HepG2 (cell line): ENCODE measurements at regions not wholly inside any gene's neighbourhood (a gene's known extent, or its start where the extent isn't known, plus 50 kb on each side); places are given as distances from the start of the nearest gene placed in this dataset.
A peak's percentile ranks its signal among the peaks of the same experiment; 100 is the strongest.

Source experiments
- ATAC-seq: fragments of 200-7000 bp; cut with Tn5 transposase; 3 replicates; pipeline ENCODE4 v1.9.1; 2020; ENCODE audit warnings: mild to moderate bottlenecking, moderate library complexity
- BruUV-seq: library from RNA; stranded (reverse); fragments of 400-500 nt; replicated peaks from 2 replicates; lab custom pipeline; 2021; lab: Mats Ljungman, UMichigan
- CTCF ChIA-PET: fragments of 300-600 bp; formaldehyde crosslinking; extraction: SDS; loops from one replicate; lab custom pipeline; 2021; ENCODE audit warnings: low total read pairs, inconsistent platforms, low intra/inter-chr PET ratio; lab: Yijun Ruan, JAX
- POLR2A ChIA-PET: fragments of 350-600 bp; sonication (Branson Sonifier 250); formaldehyde crosslinking; loops from one replicate; lab custom pipeline; 2020; ENCODE audit warnings: antibody characterized with exemption, inconsistent platforms; lab: Yijun Ruan, JAX
- DNase-seq: peaks from one replicate; pipeline ENCODE4 v3.0.0-alpha.2; 2015; ENCODE audit warnings: low spot score
- FAIRE-seq: peaks from 3 replicates; lab custom pipeline; 2011; peaks lifted over from hg19 to GRCh38; lab: Jason Lieb, UNC
- H2AFZ ChIP-seq: one replicate; pipeline ENCODE4 v1.6.1; 2011; ENCODE audit warnings: low read length, inconsistent platforms
- H3K27ac ChIP-seq: fragments of 300-600 bp; 3 replicates; pipeline ENCODE4 v1.8.0; 2011; ENCODE audit warnings: mixed run types, mild to moderate bottlenecking, mixed read lengths, low read length, inconsistent platforms; ENCODE audit not compliant: insufficient read depth; ENCODE audit errors: extremely low read length
- H3K27me3 ChIP-seq, 2 experiments: fragments of 200-600 bp in 1 of 2; 2 replicates in 1 of 2; 3 replicates in 1 of 2; pipeline versions ENCODE4 v1.6.0 to v1.8.0; 2011; ENCODE audit warnings: low read length in 2 of 2, mild to moderate bottlenecking in 2 of 2, moderate library complexity in 2 of 2, inconsistent platforms in 1 of 2; ENCODE audit not compliant: insufficient read depth in 2 of 2, control insufficient read depth in 1 of 2
- H3K36me3 ChIP-seq, 2 experiments: fragments of 200-600 bp in 1 of 2; replicated peaks in 1 of 2; 2 replicates in 1 of 2; 3 replicates in 1 of 2; pipeline versions ENCODE4 v1.5.1 to v1.8.0; 2011; ENCODE audit warnings: low read length in 2 of 2, inconsistent platforms in 1 of 2; ENCODE audit not compliant: insufficient read depth in 2 of 2, control insufficient read depth in 1 of 2
- H3K4me1 ChIP-seq: 2 replicates; pipeline ENCODE4 v1.5.1; 2012; ENCODE audit warnings: low read length, inconsistent platforms; ENCODE audit not compliant: insufficient read depth
- H3K4me2 ChIP-seq: 2 replicates; pipeline ENCODE4 v1.6.0; 2011; ENCODE audit warnings: low read depth, low read length, inconsistent platforms
- H3K4me3 ChIP-seq, 3 experiments: fragments of 200-600 bp in 1 of 3; sonication (generic), shearing (Covaris generic) in 1 of 3; replicated peaks in 1 of 3; 2 replicates each; pipeline ENCODE4 v1.5.1; 2011 to 2016; ENCODE audit warnings: low read length in 3 of 3, inconsistent platforms in 2 of 3, low read depth in 2 of 3, mild to moderate bottlenecking in 2 of 3, control low read depth in 1 of 3, mixed read lengths in 1 of 3; ENCODE audit not compliant: insufficient read depth in 1 of 3
- H3K79me2 ChIP-seq: one replicate; pipeline ENCODE4 v1.6.1; 2011; ENCODE audit warnings: low read length, inconsistent platforms; ENCODE audit not compliant: insufficient read depth
- H3K9ac ChIP-seq: 2 replicates; pipeline ENCODE4 v1.6.0; 2011; ENCODE audit warnings: mild to moderate bottlenecking, low read depth, low read length, inconsistent platforms; ENCODE audit not compliant: insufficient read depth
- H3K9me3 ChIP-seq: 2 replicates; pipeline ENCODE4 v1.5.1; 2012; ENCODE audit warnings: mild to moderate bottlenecking, low read length
- H4K20me1 ChIP-seq: 2 replicates; pipeline ENCODE4 v1.6.0; 2011; ENCODE audit warnings: inconsistent platforms, mild to moderate bottlenecking, low read length, moderate library complexity; ENCODE audit not compliant: insufficient read depth
- E2F5 ChIP-seq: sonication (generic); formaldehyde crosslinking; conservative IDR thresholded peaks from 2 replicates; pipeline ENCODE4 v1.4.0; 2020; ENCODE audit warnings: missing genetic modification reagents
- FOXC1 ChIP-seq: sonication (generic); formaldehyde crosslinking; IDR thresholded peaks from 2 replicates; pipeline ENCODE4 v1.8.0; 2022; ENCODE audit warnings: mild to moderate bottlenecking, missing genetic modification reagents, borderline replicate concordance
- MED8 ChIP-seq: sonication (generic); formaldehyde crosslinking; IDR thresholded peaks from 2 replicates; pipeline ENCODE4 v1.8.1; 2023; ENCODE audit warnings: mild to moderate bottlenecking, missing genetic modification reagents; ENCODE audit not compliant: insufficient replicate concordance
- MZF1 ChIP-seq: sonication (generic); formaldehyde crosslinking; IDR thresholded peaks from 2 replicates; pipeline ENCODE4 v1.8.1; 2023; ENCODE audit warnings: mild to moderate bottlenecking, missing genetic modification reagents, borderline replicate concordance
- NCOA5 ChIP-seq: sonication (generic); formaldehyde crosslinking; IDR thresholded peaks from 2 replicates; pipeline ENCODE4 v1.4.0; 2020; ENCODE audit warnings: missing genetic modification reagents
- PAWR ChIP-seq: sonication (generic); formaldehyde crosslinking; IDR thresholded peaks from 2 replicates; pipeline ENCODE4 v1.4.0; 2020; ENCODE audit warnings: missing genetic modification reagents, mild to moderate bottlenecking, borderline replicate concordance
- REXO4 ChIP-seq: sonication (generic); formaldehyde crosslinking; IDR thresholded peaks from 2 replicates; pipeline ENCODE4 v1.8.0; 2022; ENCODE audit warnings: missing genetic modification reagents, mild to moderate bottlenecking, borderline replicate concordance
- SP2 ChIP-seq: sonication (generic); formaldehyde crosslinking; IDR thresholded peaks from 2 replicates; pipeline ENCODE4 v1.5.1; 2020; ENCODE audit warnings: mild to moderate bottlenecking, missing genetic modification reagents
- ZBTB1 ChIP-seq: sonication (generic); formaldehyde crosslinking; IDR thresholded peaks from 2 replicates; pipeline ENCODE4 v1.4.0; 2020; ENCODE audit warnings: missing genetic modification reagents, borderline replicate concordance
- ZNF251 ChIP-seq: sonication (generic); formaldehyde crosslinking; IDR thresholded peaks from 2 replicates; pipeline ENCODE4 v1.9.0; 2021; ENCODE audit warnings: mild to moderate bottlenecking, missing genetic modification reagents
- ZNF367 ChIP-seq: sonication (generic); formaldehyde crosslinking; IDR thresholded peaks from 2 replicates; pipeline ENCODE4 v1.4.0; 2020; ENCODE audit warnings: missing genetic modification reagents, borderline replicate concordance
- ZNF597 ChIP-seq: sonication (generic); formaldehyde crosslinking; IDR thresholded peaks from 2 replicates; pipeline ENCODE4 v1.5.0; 2020; ENCODE audit warnings: missing genetic modification reagents
- ZNF605 ChIP-seq: sonication (generic); formaldehyde crosslinking; IDR thresholded peaks from 2 replicates; pipeline ENCODE4 v1.8.0; 2022; ENCODE audit warnings: mild to moderate bottlenecking, missing genetic modification reagents
- ZNF816 ChIP-seq: sonication (generic); formaldehyde crosslinking; IDR thresholded peaks from 2 replicates; pipeline ENCODE4 v1.8.0; 2022; ENCODE audit warnings: missing genetic modification reagents, mild to moderate bottlenecking, borderline replicate concordance
- ZSCAN30 ChIP-seq: sonication (generic); formaldehyde crosslinking; IDR thresholded peaks from 2 replicates; pipeline ENCODE4 v1.5.0; 2020; ENCODE audit warnings: mild to moderate bottlenecking, missing genetic modification reagents
- WGBS: methylation state at CpG from one replicate; pipeline ENCODE4 v1.1.6; 2017; ENCODE audit warnings: low lambda C conversion rate; 5-methylcytosine and 5-hydroxymethylcytosine counted together
- in situ Hi-C: cut with HindIII; loops from 2 replicates; pipeline ENCODE4 v1.10.0; 2017; ENCODE audit warnings: low pct_unique_long_range_greater_than_20kb; ENCODE audit not compliant: extremely low pct_ligation_motif_present
- intact Hi-C: fragments of 100-400 bp; cut with micrococcal nuclease; formaldehyde crosslinking; loops from one replicate; pipeline ENCODE4 v1.10.0; 2022; ENCODE audit not compliant: unreplicated experiment
- TF ChIP-seq, protein P1 (sequence below): sonication (generic); formaldehyde crosslinking; IDR thresholded peaks from 2 replicates; pipeline ENCODE4 v1.4.0; 2020; ENCODE audit warnings: mild to moderate bottlenecking, missing genetic modification reagents, borderline replicate concordance

DNA sequence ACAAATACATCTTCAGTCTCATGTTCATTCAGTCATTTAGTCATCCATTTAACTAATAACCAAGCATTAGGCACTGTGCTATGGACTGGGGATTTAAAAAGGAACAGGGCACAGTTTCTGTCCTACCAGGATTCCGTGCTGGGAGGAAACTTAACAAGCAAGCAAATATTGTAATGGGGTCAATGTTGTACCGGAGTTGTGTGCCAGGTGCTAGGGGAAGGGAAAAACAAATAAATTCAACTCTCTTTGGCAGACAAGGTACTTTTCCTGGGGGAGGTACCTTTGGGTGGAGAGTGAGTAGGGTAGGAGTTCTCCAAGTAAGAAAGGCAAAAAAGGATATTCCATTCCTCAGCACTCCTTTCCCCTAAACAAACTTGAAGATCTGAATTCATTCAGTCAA is 90.3 kb downstream of the OLIG3 start (continued):
- no peak for TF ChIP-seq ZNF597

DNA sequence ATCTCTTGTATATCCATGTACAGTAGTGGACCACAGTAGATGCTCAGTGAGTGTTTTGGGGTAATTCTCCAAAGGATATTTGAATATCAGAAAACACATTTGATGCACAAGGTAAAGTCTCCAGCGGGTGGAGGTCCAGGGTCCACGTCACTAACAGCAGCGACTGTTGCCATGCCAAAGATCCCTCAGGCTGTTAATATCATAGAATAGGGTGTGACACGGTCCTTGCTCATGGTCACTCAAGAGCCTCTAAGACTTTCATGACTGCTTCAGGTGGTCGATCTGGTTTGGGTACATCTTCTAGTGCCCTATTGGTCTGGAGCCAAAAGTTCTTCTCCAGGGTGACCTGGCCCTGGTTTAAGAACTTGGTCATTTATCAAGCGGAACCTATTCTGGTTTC is 90.8 kb downstream of the OLIG3 start:
- Histone ChIP-seq H3K9ac (no peak overlapping the region), H3K79me2 (no peaks in the 10 kb centered on the region), H3K4me1 (peaks cover 20% of the 10 kb centered on the region), H3K4me2 (no peak overlapping the region), H4K20me1 (no peaks in the 10 kb centered on the region), H3K9me3 (no peaks in the 10 kb centered on the region), H3K27ac (no peak overlapping the region), H3K36me3 (no peaks in the 10 kb centered on the region), H3K4me3 (no peak overlapping the region), H3K27me3 (no peaks in the 10 kb centered on the region; a peak in 1 of 5 replicates), H2AFZ (no peak overlapping the region)
- intact Hi-C loops, result no loop called here
- BruUV-seq, result no TSS peak
- POLR2A ChIA-PET, result no interaction called here
- ATAC-seq (no peak), FAIRE-seq (peak; percentile 15), DNase-seq (no peak)
- CTCF ChIA-PET, result no interaction called here
- in situ Hi-C loops, result no loop called here
- 69% methylated on average over 6 of the region's 6 CpGs for WGBS
- TF ChIP-seq FOXC1 (CRISPR knock-in tag) (no peak), ZNF816 (no peak), ZNF605 (CRISPR knock-in tag) (no peak), E2F5 (CRISPR knock-in tag) (no peak), ZSCAN30 (CRISPR knock-in tag) (no peak), PAWR (no peak), MZF1 (CRISPR knock-in tag) (no peak), NCOA5 (CRISPR knock-in tag) (no peak), ZNF367 (CRISPR knock-in tag) (no peak), ZNF251 (no peak), SP2 (no peak), ZBTB1 (no peak), MED8 (CRISPR knock-in tag) (no peak), REXO4 (CRISPR knock-in tag) (no peak)
- TF ChIP-seq, protein P1, sequence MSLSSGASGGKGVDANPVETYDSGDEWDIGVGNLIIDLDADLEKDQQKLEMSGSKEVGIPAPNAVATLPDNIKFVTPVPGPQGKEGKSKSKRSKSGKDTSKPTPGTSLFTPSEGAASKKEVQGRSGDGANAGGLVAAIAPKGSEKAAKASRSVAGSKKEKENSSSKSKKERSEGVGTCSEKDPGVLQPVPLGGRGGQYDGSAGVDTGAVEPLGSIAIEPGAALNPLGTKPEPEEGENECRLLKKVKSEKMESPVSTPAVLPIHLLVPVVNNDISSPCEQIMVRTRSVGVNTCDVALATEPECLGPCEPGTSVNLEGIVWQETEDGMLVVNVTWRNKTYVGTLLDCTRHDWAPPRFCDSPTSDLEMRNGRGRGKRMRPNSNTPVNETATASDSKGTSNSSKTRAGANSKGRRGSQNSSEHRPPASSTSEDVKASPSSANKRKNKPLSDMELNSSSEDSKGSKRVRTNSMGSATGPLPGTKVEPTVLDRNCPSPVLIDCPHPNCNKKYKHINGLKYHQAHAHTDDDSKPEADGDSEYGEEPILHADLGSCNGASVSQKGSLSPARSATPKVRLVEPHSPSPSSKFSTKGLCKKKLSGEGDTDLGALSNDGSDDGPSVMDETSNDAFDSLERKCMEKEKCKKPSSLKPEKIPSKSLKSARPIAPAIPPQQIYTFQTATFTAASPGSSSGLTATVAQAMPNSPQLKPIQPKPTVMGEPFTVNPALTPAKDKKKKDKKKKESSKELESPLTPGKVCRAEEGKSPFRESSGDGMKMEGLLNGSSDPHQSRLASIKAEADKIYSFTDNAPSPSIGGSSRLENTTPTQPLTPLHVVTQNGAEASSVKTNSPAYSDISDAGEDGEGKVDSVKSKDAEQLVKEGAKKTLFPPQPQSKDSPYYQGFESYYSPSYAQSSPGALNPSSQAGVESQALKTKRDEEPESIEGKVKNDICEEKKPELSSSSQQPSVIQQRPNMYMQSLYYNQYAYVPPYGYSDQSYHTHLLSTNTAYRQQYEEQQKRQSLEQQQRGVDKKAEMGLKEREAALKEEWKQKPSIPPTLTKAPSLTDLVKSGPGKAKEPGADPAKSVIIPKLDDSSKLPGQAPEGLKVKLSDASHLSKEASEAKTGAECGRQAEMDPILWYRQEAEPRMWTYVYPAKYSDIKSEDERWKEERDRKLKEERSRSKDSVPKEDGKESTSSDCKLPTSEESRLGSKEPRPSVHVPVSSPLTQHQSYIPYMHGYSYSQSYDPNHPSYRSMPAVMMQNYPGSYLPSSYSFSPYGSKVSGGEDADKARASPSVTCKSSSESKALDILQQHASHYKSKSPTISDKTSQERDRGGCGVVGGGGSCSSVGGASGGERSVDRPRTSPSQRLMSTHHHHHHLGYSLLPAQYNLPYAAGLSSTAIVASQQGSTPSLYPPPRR (CRISPR knock-in tag), result no peak
